ENCODE measurements at regions not wholly inside any gene's neighbourhood (a gene's known extent, or its start where the extent isn't known, plus 50 kb on each side); places are given as distances from the start of the nearest gene placed in this dataset.

- no peak for TF ChIP-seq USF1 (IDR thresholded peaks at IDR 0.05)
- TF ChIP-seq ZBTB7A (IDR thresholded peaks at IDR 0.05; ENCODE audit: low read depth): no peak
- no peak for TF ChIP-seq RAD21 (IDR thresholded peaks at IDR 0.05; ENCODE audit: low read depth)
- TF ChIP-seq FOXM1 (IDR thresholded peaks at IDR 0.05; ENCODE audit: borderline replicate concordance, low read depth): no peak
- TF ChIP-seq CEBPB (IDR thresholded peaks at IDR 0.05): no peak
- TF ChIP-seq TAF1 (IDR thresholded peaks at IDR 0.05; ENCODE audit: low read depth): no peak
- no peak for TF ChIP-seq CREB1 (IDR thresholded peaks at IDR 0.05; ENCODE audit: low read depth)
- no peak for TF ChIP-seq YY1 (IDR thresholded peaks at IDR 0.05; ENCODE audit: low read depth)
- no peak for TF ChIP-seq NFIC (IDR thresholded peaks at IDR 0.05)
- TF ChIP-seq REST (IDR thresholded peaks at IDR 0.05; ENCODE audit: low read depth): no peak
- TF ChIP-seq MAX (IDR thresholded peaks at IDR 0.05): no peak
- TF ChIP-seq EP300 (IDR thresholded peaks at IDR 0.05; ENCODE audit: borderline replicate concordance): no peak
- TF ChIP-seq TCF12 (IDR thresholded peaks at IDR 0.05; ENCODE audit: low read depth): no peak
- TF ChIP-seq EGR1 (IDR thresholded peaks at IDR 0.05): no peak
- TF ChIP-seq TEAD4 (IDR thresholded peaks at IDR 0.05): no peak
Observed at GRCh38 chr1:208756339-208756981, 512.3 kb upstream of the PLXNA2 start.

GRCh38 chr1:208757846-208758245, 513.7 kb upstream of the PLXNA2 start:
- TF ChIP-seq EGR1 (IDR thresholded peaks at IDR 0.05): no peak
- TF ChIP-seq FOXM1 (IDR thresholded peaks at IDR 0.05; ENCODE audit: borderline replicate concordance, low read depth): no peak
- TF ChIP-seq REST (IDR thresholded peaks at IDR 0.05; ENCODE audit: low read depth): no peak
- TF ChIP-seq MAX (IDR thresholded peaks at IDR 0.05): no peak
- no peak for TF ChIP-seq TEAD4 (IDR thresholded peaks at IDR 0.05)
- TF ChIP-seq ZBTB7A (IDR thresholded peaks at IDR 0.05; ENCODE audit: low read depth): no peak
- no peak for TF ChIP-seq RAD21 (IDR thresholded peaks at IDR 0.05; ENCODE audit: low read depth)
- TF ChIP-seq CREB1 (IDR thresholded peaks at IDR 0.05; ENCODE audit: low read depth): no peak
- no peak for TF ChIP-seq USF1 (IDR thresholded peaks at IDR 0.05)
- TF ChIP-seq EP300 (IDR thresholded peaks at IDR 0.05; ENCODE audit: borderline replicate concordance): no peak
- TF ChIP-seq CEBPB (IDR thresholded peaks at IDR 0.05): no peak
- no peak for TF ChIP-seq TCF12 (IDR thresholded peaks at IDR 0.05; ENCODE audit: low read depth)
- TF ChIP-seq TAF1 (IDR thresholded peaks at IDR 0.05; ENCODE audit: low read depth): no peak
- TF ChIP-seq YY1 (IDR thresholded peaks at IDR 0.05; ENCODE audit: low read depth): no peak
- TF ChIP-seq NFIC (IDR thresholded peaks at IDR 0.05): no peak

- no peak for TF ChIP-seq EGR1 (IDR thresholded peaks at IDR 0.05)
- TF ChIP-seq EP300 (IDR thresholded peaks at IDR 0.05; ENCODE audit: borderline replicate concordance): no peak
- no peak for TF ChIP-seq ZBTB7A (IDR thresholded peaks at IDR 0.05; ENCODE audit: low read depth)
- no peak for TF ChIP-seq FOXM1 (IDR thresholded peaks at IDR 0.05; ENCODE audit: borderline replicate concordance, low read depth)
- no peak for TF ChIP-seq CREB1 (IDR thresholded peaks at IDR 0.05; ENCODE audit: low read depth)
- TF ChIP-seq USF1 (IDR thresholded peaks at IDR 0.05): no peak
- no peak for TF ChIP-seq MAX (IDR thresholded peaks at IDR 0.05)
- TF ChIP-seq YY1 (IDR thresholded peaks at IDR 0.05; ENCODE audit: low read depth): no peak
- no peak for TF ChIP-seq NFIC (IDR thresholded peaks at IDR 0.05)
- no peak for TF ChIP-seq TEAD4 (IDR thresholded peaks at IDR 0.05)
- TF ChIP-seq CEBPB (IDR thresholded peaks at IDR 0.05): no peak
- TF ChIP-seq REST (IDR thresholded peaks at IDR 0.05; ENCODE audit: low read depth): no peak
- TF ChIP-seq RAD21 (IDR thresholded peaks at IDR 0.05; ENCODE audit: low read depth): no peak
- TF ChIP-seq TCF12 (IDR thresholded peaks at IDR 0.05; ENCODE audit: low read depth): no peak
- no peak for TF ChIP-seq TAF1 (IDR thresholded peaks at IDR 0.05; ENCODE audit: low read depth)
Observed at GRCh38 chr1:208759255-208759654, 515.1 kb upstream of the PLXNA2 start.

All from Ishikawa (cell line).